HepG2 (cell line): ENCODE measurements at regions not wholly inside any gene's neighbourhood (a gene's known extent, or its start where the extent isn't known, plus 50 kb on each side); places are given as distances from the start of the nearest gene placed in this dataset.

Experiments used
- ATF6 ChIP-seq: sonication (generic); formaldehyde crosslinking; conservative IDR thresholded peaks from 2 replicates; pipeline ENCODE4 v1.4.0; 2020; ENCODE audit warnings: missing genetic modification reagents
- CSRNP1 ChIP-seq: sonication (generic); formaldehyde crosslinking; IDR thresholded peaks from 2 replicates; pipeline ENCODE4 v1.8.1; 2023; ENCODE audit warnings: mild to moderate bottlenecking, missing genetic modification reagents
- DRAP1 ChIP-seq: IDR thresholded peaks from 2 replicates; pipeline ENCODE4 v1.6.1; 2016; ENCODE audit warnings: missing genetic modification reagents, missing compliant biosample characterization
- GMEB1 ChIP-seq: sonication (generic); formaldehyde crosslinking; IDR thresholded peaks from 2 replicates; pipeline ENCODE4 v1.5.1; 2020; ENCODE audit warnings: missing genetic modification reagents, mild to moderate bottlenecking, borderline replicate concordance
- HOMEZ ChIP-seq: IDR thresholded peaks from 2 replicates; pipeline ENCODE4 v1.6.1; 2016; ENCODE audit warnings: low read depth
- PHB2 ChIP-seq: fragments of 450-650 bp; IDR thresholded peaks from 2 replicates; pipeline ENCODE4 v1.6.1; 2018; ENCODE audit not compliant: partially characterized antibody
- REXO4 ChIP-seq: sonication (generic); formaldehyde crosslinking; IDR thresholded peaks from 2 replicates; pipeline ENCODE4 v1.8.0; 2022; ENCODE audit warnings: missing genetic modification reagents, mild to moderate bottlenecking, borderline replicate concordance
- SAP130 ChIP-seq: IDR thresholded peaks from 2 replicates; pipeline ENCODE4 v1.6.1; 2016; ENCODE audit warnings: low read depth
- SYNCRIP ChIP-seq: fragments of 200-400 bp; formaldehyde crosslinking; IDR thresholded peaks from 2 replicates; pipeline ENCODE4 v1.6.1; 2018; ENCODE audit warnings: mild to moderate bottlenecking, low read depth, low read length; ENCODE audit not compliant: insufficient read depth
- TSC22D2 ChIP-seq: sonication (generic); formaldehyde crosslinking; IDR thresholded peaks from 2 replicates; pipeline ENCODE4 v1.5.1; 2020; ENCODE audit warnings: missing genetic modification reagents, mild to moderate bottlenecking, borderline replicate concordance
- ZKSCAN5 ChIP-seq: sonication (generic); formaldehyde crosslinking; IDR thresholded peaks from 2 replicates; pipeline ENCODE4 v1.5.1; 2020; ENCODE audit warnings: mild to moderate bottlenecking, missing genetic modification reagents
- ZNF609 ChIP-seq: sonication (generic); formaldehyde crosslinking; IDR thresholded peaks from 2 replicates; pipeline ENCODE4 v1.4.0; 2020; ENCODE audit warnings: mild to moderate bottlenecking, missing genetic modification reagents, borderline replicate concordance
- ZNF614 ChIP-seq: IDR thresholded peaks from 2 replicates; pipeline ENCODE4 v1.6.1; 2018; ENCODE audit warnings: missing biosample characterization, missing genetic modification reagents, inconsistent platforms, borderline replicate concordance
- ZNF816 ChIP-seq: sonication (generic); formaldehyde crosslinking; IDR thresholded peaks from 2 replicates; pipeline ENCODE4 v1.8.0; 2022; ENCODE audit warnings: missing genetic modification reagents, mild to moderate bottlenecking, borderline replicate concordance
- ZSCAN25 ChIP-seq: sonication (generic); formaldehyde crosslinking; IDR thresholded peaks from 2 replicates; pipeline ENCODE4 v1.8.0; 2022; ENCODE audit warnings: mild to moderate bottlenecking, missing genetic modification reagents

GRCh38 chr13:29923554-29924481 is 73.4 kb upstream of the UBL3 start (continued):
- TF ChIP-seq ZNF609 (CRISPR knock-in tag) (peak; percentile 95), ZSCAN25 (CRISPR knock-in tag) (no peak), ZNF816 (CRISPR knock-in tag) (peak; percentile 64; the same call in 1 of the 2 replicates), CSRNP1 (CRISPR knock-in tag) (0 out of 2 replicates have a peak, but pooled peaks have one; percentile 64), DRAP1 (CRISPR knock-in tag) (peak; percentile 63; the same call in 1 of the 2 replicates), PHB2 (no peak), ZKSCAN5 (CRISPR knock-in tag) (no peak), ZNF614 (CRISPR knock-in tag) (peak; percentile 98; the same call in 1 of the 2 replicates), ATF6 (CRISPR knock-in tag) (peak; percentile 67; the same call in 1 of the 2 replicates), SAP130 (CRISPR knock-in tag) (peak; percentile 99), GMEB1 (CRISPR knock-in tag) (no peak), SYNCRIP (no peak), REXO4 (CRISPR knock-in tag) (no peak), TSC22D2 (CRISPR knock-in tag) (peak; percentile 82; the same call in 1 of the 2 replicates), HOMEZ (CRISPR knock-in tag) (peak; percentile 61)
